Osteoblast (primary cell): ENCODE measurements at regions not wholly inside any gene's neighbourhood (a gene's known extent, or its start where the extent isn't known, plus 50 kb on each side); places are given as distances from the start of the nearest gene placed in this dataset.
A peak's percentile ranks its signal among the peaks of the same experiment; 100 is the strongest.

Source experiments
- DNase-seq: peaks from one replicate; pipeline ENCODE4 v3.0.0; 2011; ENCODE audit warnings: low spot score, mixed read lengths; ENCODE audit not compliant: insufficient read length; ENCODE audit errors: missing footprints
- H2AFZ ChIP-seq: 2 replicates; pipeline ENCODE4 v1.6.0; 2011; ENCODE audit warnings: mild to moderate bottlenecking, low read length
- H3K27ac ChIP-seq: 2 replicates; pipeline ENCODE4 v1.5.1; 2011; ENCODE audit warnings: mild to moderate bottlenecking, low read depth, low read length, moderate library complexity
- H3K27me3 ChIP-seq: 2 replicates; pipeline ENCODE4 v1.6.0; 2012; ENCODE audit warnings: mild to moderate bottlenecking, control low read depth, inconsistent platforms, low read length, moderate library complexity; ENCODE audit not compliant: insufficient read depth
- H3K36me3 ChIP-seq: 2 replicates; pipeline ENCODE4 v1.5.1; 2011; ENCODE audit warnings: mild to moderate bottlenecking, low read length, control low read depth, moderate library complexity; ENCODE audit not compliant: insufficient read depth
- H3K4me1 ChIP-seq: 2 replicates; pipeline ENCODE4 v1.5.1; 2011; ENCODE audit warnings: mild to moderate bottlenecking, low read length, control low read depth, moderate library complexity; ENCODE audit not compliant: insufficient read depth
- H3K4me2 ChIP-seq: 2 replicates; pipeline ENCODE4 v1.6.0; 2011; ENCODE audit warnings: mild to moderate bottlenecking, low read length; ENCODE audit not compliant: insufficient read depth
- H3K4me3 ChIP-seq: fragments of 200-600 bp; sonication (generic); 3 replicates; pipeline ENCODE4 v1.5.1; 2012; ENCODE audit warnings: mild to moderate bottlenecking, low read length, inconsistent platforms; ENCODE audit not compliant: insufficient read depth
- H3K79me2 ChIP-seq: 2 replicates; pipeline ENCODE4 v1.6.0; 2012; ENCODE audit warnings: mild to moderate bottlenecking, low read length, control low read depth, inconsistent platforms; ENCODE audit not compliant: insufficient read depth
- H3K9me3 ChIP-seq: 2 replicates; pipeline ENCODE4 v1.5.1; 2011; ENCODE audit warnings: low read depth, low read length, control low read depth
- H4K20me1 ChIP-seq: 2 replicates; pipeline ENCODE4 v1.6.0; 2012; ENCODE audit warnings: mild to moderate bottlenecking, low read length, control low read depth; ENCODE audit not compliant: insufficient read depth
- TF ChIP-seq, protein P1 (sequence below): IDR thresholded peaks from 2 replicates; pipeline ENCODE4 v1.5.1; 2011; ENCODE audit warnings: mild to moderate bottlenecking, low read depth, low read length, moderate library complexity; ENCODE audit errors: extremely low read depth

DNA sequence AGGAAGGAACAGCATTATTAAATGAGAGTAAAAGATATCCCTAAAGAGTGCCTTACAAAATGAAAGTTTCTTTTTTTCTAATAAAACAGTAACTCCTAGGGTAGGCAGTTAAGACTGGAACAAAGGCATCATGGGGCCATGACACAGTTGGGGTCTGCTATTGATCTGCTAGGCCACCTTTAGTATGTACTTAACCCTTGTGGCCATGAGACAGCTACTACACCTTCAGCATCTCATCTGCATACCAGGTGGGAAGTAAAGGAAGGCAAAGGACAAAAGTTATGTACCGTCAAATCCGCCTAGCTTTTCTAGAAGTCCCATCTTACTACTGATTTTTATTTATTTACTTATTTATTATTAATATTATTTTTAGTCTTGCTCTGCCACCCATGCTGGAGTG lies 93.8 kb upstream of the FHIT start:
- H3K27me3 ChIP-seq, result no peaks in the 10 kb centered on the region
- H3K9me3 ChIP-seq, result no peaks in the 10 kb centered on the region
- H3K27ac ChIP-seq, result no peak overlapping the region
- TF ChIP-seq, protein P1, sequence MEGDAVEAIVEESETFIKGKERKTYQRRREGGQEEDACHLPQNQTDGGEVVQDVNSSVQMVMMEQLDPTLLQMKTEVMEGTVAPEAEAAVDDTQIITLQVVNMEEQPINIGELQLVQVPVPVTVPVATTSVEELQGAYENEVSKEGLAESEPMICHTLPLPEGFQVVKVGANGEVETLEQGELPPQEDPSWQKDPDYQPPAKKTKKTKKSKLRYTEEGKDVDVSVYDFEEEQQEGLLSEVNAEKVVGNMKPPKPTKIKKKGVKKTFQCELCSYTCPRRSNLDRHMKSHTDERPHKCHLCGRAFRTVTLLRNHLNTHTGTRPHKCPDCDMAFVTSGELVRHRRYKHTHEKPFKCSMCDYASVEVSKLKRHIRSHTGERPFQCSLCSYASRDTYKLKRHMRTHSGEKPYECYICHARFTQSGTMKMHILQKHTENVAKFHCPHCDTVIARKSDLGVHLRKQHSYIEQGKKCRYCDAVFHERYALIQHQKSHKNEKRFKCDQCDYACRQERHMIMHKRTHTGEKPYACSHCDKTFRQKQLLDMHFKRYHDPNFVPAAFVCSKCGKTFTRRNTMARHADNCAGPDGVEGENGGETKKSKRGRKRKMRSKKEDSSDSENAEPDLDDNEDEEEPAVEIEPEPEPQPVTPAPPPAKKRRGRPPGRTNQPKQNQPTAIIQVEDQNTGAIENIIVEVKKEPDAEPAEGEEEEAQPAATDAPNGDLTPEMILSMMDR, result no peak
- H3K79me2 ChIP-seq, result no peaks in the 10 kb centered on the region
- H3K4me3 ChIP-seq, result no peak overlapping the region
- no peak for DNase-seq
- H3K36me3 ChIP-seq, result no peaks in the 10 kb centered on the region
- H3K4me1 ChIP-seq, result no peaks in the 10 kb centered on the region
- no peak overlapping the region for H3K4me2 ChIP-seq
- no peaks in the 10 kb centered on the region for H4K20me1 ChIP-seq
- H2AFZ ChIP-seq, result no peak overlapping the region

DNA sequence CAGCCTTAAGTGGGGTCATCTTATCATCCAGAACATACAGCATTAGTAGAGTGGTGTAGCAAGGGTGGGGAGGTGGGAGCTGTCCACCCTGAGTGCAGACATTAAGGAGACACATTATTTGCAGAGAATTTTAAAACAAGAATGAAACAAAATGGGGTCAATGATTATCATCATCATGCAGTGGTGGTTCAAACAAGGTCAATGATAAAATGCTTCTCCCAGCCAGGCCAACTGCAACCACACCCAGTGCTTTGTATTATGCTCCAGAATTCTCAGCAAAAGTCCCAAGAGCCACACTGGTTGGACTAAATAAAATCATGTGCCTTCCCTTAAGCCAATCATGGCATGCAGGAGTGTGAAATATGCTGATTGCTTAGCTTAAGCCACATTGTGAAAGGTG lies 96.7 kb upstream of the FHIT start:
- no peak for DNase-seq

DNA sequence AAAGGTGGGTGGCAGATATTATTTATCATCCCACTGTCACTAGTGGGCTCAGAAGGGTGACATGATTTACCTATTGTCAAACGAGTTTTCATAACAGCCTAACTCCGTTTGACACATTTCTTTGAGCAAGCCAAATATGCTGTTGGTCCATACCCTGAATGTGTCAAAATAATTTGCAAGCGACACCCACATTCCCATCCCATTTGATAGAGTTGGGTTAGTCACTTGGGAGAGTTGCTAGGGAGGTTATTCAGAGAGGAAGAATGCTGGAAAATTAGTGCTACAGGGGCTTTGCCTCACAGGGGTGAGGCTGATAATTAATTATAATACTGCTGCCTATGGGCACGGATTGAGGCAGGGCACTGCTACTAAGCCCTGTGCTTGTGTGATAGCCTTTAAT lies 98.5 kb upstream of the FHIT start:
- DNase-seq, result no peak
- H4K20me1 ChIP-seq, result no peaks in the 10 kb centered on the region
- H3K36me3 ChIP-seq, result no peaks in the 10 kb centered on the region
- TF ChIP-seq, protein P1, result no peak
- H3K79me2 ChIP-seq, result no peaks in the 10 kb centered on the region
- no peak overlapping the region for H3K4me3 ChIP-seq
- H3K4me2 ChIP-seq, result no peak overlapping the region
- H3K27ac ChIP-seq, result no peak overlapping the region
- H3K9me3 ChIP-seq, result no peaks in the 10 kb centered on the region
- no peak overlapping the region for H2AFZ ChIP-seq
- no peaks in the 10 kb centered on the region for H3K4me1 ChIP-seq
- no peaks in the 10 kb centered on the region for H3K27me3 ChIP-seq

More for the DNA sequence above, 96.7 kb upstream of the FHIT start:
- Histone ChIP-seq H3K9me3 (no peaks in the 10 kb centered on the region), H3K27ac (no peak overlapping the region), H3K79me2 (no peaks in the 10 kb centered on the region), H3K4me2 (no peak overlapping the region), H2AFZ (no peak overlapping the region), H3K27me3 (no peaks in the 10 kb centered on the region), H3K36me3 (no peaks in the 10 kb centered on the region), H4K20me1 (no peaks in the 10 kb centered on the region), H3K4me3 (no peak overlapping the region), H3K4me1 (no peaks in the 10 kb centered on the region)
- TF ChIP-seq, protein P1, result no peak

DNA sequence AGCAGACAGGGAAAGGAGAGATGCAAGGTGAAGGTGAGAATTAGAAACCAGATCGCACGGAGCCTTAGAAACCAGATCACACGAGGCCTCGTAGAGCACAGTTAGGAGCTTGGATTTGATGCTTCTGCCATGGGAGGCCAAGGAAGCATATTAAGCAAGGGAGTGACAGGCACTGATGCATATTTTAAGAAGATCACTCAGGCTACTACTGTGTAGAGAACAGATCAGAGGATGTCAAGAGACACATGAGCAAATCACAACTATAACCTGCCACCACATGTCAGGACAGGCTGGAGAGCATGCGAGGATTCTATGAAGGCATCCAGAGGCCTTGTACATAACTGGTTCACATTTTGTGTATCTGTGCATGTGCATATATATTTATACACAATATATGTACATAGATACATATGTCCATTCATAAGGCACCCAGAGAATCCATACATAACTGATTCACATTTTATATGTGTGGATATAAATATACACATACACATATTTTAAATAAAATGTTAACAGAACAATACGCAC lies 99.6 kb upstream of the FHIT start:
- H3K4me1 ChIP-seq, result no peaks in the 10 kb centered on the region
- H3K4me2 ChIP-seq, result no peak overlapping the region
- no peaks in the 10 kb centered on the region for H3K27me3 ChIP-seq
- no peak overlapping the region for H2AFZ ChIP-seq
- no peaks in the 10 kb centered on the region for H3K79me2 ChIP-seq
- no peak overlapping the region for H3K27ac ChIP-seq
- TF ChIP-seq, protein P1, result no peak
- DNase-seq, result peak; percentile 25
- no peak overlapping the region for H3K4me3 ChIP-seq
- no peaks in the 10 kb centered on the region for H3K9me3 ChIP-seq
- no peaks in the 10 kb centered on the region for H4K20me1 ChIP-seq
- H3K36me3 ChIP-seq, result no peaks in the 10 kb centered on the region
